Activated naive CD4-positive, alpha-beta T cell treated with anti-CD3 and anti-CD28 coated beads, Interleukin-2, amount 50 U/mL, for 72 hours (primary cell): ENCODE measurements at regions not wholly inside any gene's neighbourhood (a gene's known extent, or its start where the extent isn't known, plus 50 kb on each side); places are given as distances from the start of the nearest gene placed in this dataset.
"Not testable (repeated sequence)": the region's sequence is repeated elsewhere in the genome, so short reads cannot be mapped to it uniquely, and the experiment has no call there.

ENCODE experiments used
- ATAC-seq, 2 donors: fragments of 150-1000 bp; cut with Tn5 transposase; 2 replicates each; pipeline ENCODE4 v1.10.0; 2021; ENCODE audit warnings: mild to moderate bottlenecking in 2 of 2, moderate library complexity in 2 of 2
- DNase-seq, 2 donors: peaks; one replicate each; pipeline ENCODE4 v3.0.0; 2021 to 2022; ENCODE audit warnings: low spot score in 2 of 2
- H3K27ac Mint-ChIP-seq, 2 donors: one replicate each; pipeline ENCODE4 v1.8.0; 2022; ENCODE audit warnings: mild to moderate bottlenecking in 2 of 2, mixed read lengths in 2 of 2
- H3K36me3 Mint-ChIP-seq, 2 donors: one replicate each; pipeline ENCODE4 v1.8.0; 2022; ENCODE audit warnings: mixed read lengths in 2 of 2
- H3K9me3 Mint-ChIP-seq, 2 donors: one replicate each; pipeline ENCODE4 v1.8.0; 2022; ENCODE audit warnings: mixed read lengths in 2 of 2

- ATAC-seq: no peak
- H3K36me3 Mint-ChIP-seq: no peaks in the 10 kb centered on the region
- H3K27ac Mint-ChIP-seq: no peak overlapping the region
- DNase-seq: no peak
- no peaks in the 10 kb centered on the region for H3K9me3 Mint-ChIP-seq
Measured at GRCh38 chr3:34650131-34650530, 851.7 kb downstream of the PDCD6IP start.

- no peak for ATAC-seq
- Mint-ChIP-seq H3K9me3 (peaks cover 0 to 5% of the 10 kb centered on the region in 2 donors), H3K36me3 (no peaks in the 10 kb centered on the region), H3K27ac (no peak overlapping the region)
- no peak for DNase-seq
Measured at GRCh38 chr3:34668915-34669314, 870.5 kb downstream of the PDCD6IP start.

GRCh38 chr3:34669490-34669889 is 871.1 kb downstream of the PDCD6IP start:
- ATAC-seq (no peak), DNase-seq (no peak)
- Mint-ChIP-seq H3K27ac (no peak overlapping the region), H3K36me3 (no peaks in the 10 kb centered on the region), H3K9me3 (peaks cover 0 to 5% of the 10 kb centered on the region in 2 donors)

GRCh38 chr3:34675383-34676120 is 877.1 kb downstream of the PDCD6IP start:
- no peak for ATAC-seq
- Mint-ChIP-seq H3K27ac (no peak overlapping the region), H3K9me3 (peaks cover 4 to 14% of the 10 kb centered on the region in 2 donors), H3K36me3 (no peaks in the 10 kb centered on the region)
- DNase-seq: no peak

GRCh38 chr3:34676436-34676835 is 878.0 kb downstream of the PDCD6IP start:
- Mint-ChIP-seq H3K9me3 (peaks cover 4 to 14% of the 10 kb centered on the region in 2 donors), H3K27ac (no peak overlapping the region), H3K36me3 (no peaks in the 10 kb centered on the region)
- no peak for DNase-seq
- no peak for ATAC-seq

GRCh38 chr3:34678575-34678974 is 880.1 kb downstream of the PDCD6IP start:
- ATAC-seq: no peak
- Mint-ChIP-seq H3K36me3 (no peaks in the 10 kb centered on the region), H3K27ac (no peak overlapping the region), H3K9me3 (peaks cover 4 to 9% of the 10 kb centered on the region in 2 donors)
- DNase-seq: no peak

- not testable (repeated sequence) for H3K36me3 Mint-ChIP-seq
Measured at GRCh38 chr3:34679055-34679454, 880.6 kb downstream of the PDCD6IP start.

GRCh38 chr3:34683851-34684250 is 885.4 kb downstream of the PDCD6IP start:
- peak in 1 of 2 donors; percentile 26 for DNase-seq
- ATAC-seq: no peak
- Mint-ChIP-seq H3K27ac (no peak overlapping the region), H3K9me3 (peaks cover 4 to 5% of the 10 kb centered on the region in 2 donors), H3K36me3 (no peaks in the 10 kb centered on the region)

More at GRCh38 chr3:34679055-34679454, 880.6 kb downstream of the PDCD6IP start:
- not testable (repeated sequence) for ATAC-seq, DNase-seq, H3K27ac Mint-ChIP-seq, H3K9me3 Mint-ChIP-seq

- ATAC-seq: no peak
- no peaks in the 10 kb centered on the region for H3K9me3 Mint-ChIP-seq
- DNase-seq: no peak
- H3K27ac Mint-ChIP-seq: no peak overlapping the region
- H3K36me3 Mint-ChIP-seq: no peaks in the 10 kb centered on the region
Measured at GRCh38 chr3:34686541-34686940, 888.1 kb downstream of the PDCD6IP start.

- Mint-ChIP-seq H3K36me3 (no peaks in the 10 kb centered on the region), H3K9me3 (no peaks in the 10 kb centered on the region), H3K27ac (no peak overlapping the region)
- ATAC-seq (no peak), DNase-seq (no peak)
Measured at GRCh38 chr3:34687671-34688070, 889.2 kb downstream of the PDCD6IP start.

- no peaks in the 10 kb centered on the region for H3K36me3 Mint-ChIP-seq
- H3K27ac Mint-ChIP-seq: no peak overlapping the region
- DNase-seq (no peak), ATAC-seq (no peak)
- H3K9me3 Mint-ChIP-seq: peaks cover 16 to 20% of the 10 kb centered on the region in 2 donors
Measured at GRCh38 chr3:34696831-34697230, 898.4 kb downstream of the PDCD6IP start.

- H3K36me3 Mint-ChIP-seq: peaks cover 7 to 8% of the 10 kb centered on the region in 2 donors
- peak; percentile 55 to 62 for ATAC-seq
- no peak for DNase-seq
- no peak overlapping the region for H3K27ac Mint-ChIP-seq
- peaks cover 24 to 27% of the 10 kb centered on the region in 2 donors for H3K9me3 Mint-ChIP-seq
Measured at GRCh38 chr3:34703053-34703452, 904.6 kb downstream of the PDCD6IP start.

GRCh38 chr3:34724916-34725499 is 914.3 kb upstream of the ARPP21 start:
- no peak overlapping the region for H3K27ac Mint-ChIP-seq
- peaks cover 0 to 8% of the 10 kb centered on the region in 2 donors for H3K36me3 Mint-ChIP-seq
- peaks cover 0 to 8% of the 10 kb centered on the region in 2 donors for H3K9me3 Mint-ChIP-seq
- no peak for ATAC-seq
- DNase-seq: no peak

- Mint-ChIP-seq H3K36me3 (peaks cover 0 to 8% of the 10 kb centered on the region in 2 donors), H3K9me3 (peaks cover 0 to 15% of the 10 kb centered on the region in 2 donors)
- ATAC-seq: no peak
Measured at GRCh38 chr3:34725774-34726173, 913.6 kb upstream of the ARPP21 start.

GRCh38 chr3:34727700-34728099 is 911.6 kb upstream of the ARPP21 start:
- H3K27ac Mint-ChIP-seq: no peak overlapping the region
- DNase-seq (no peak), ATAC-seq (peak in 1 of 2 donors; percentile 62)

More at GRCh38 chr3:34725774-34726173, 913.6 kb upstream of the ARPP21 start:
- no peak overlapping the region for H3K27ac Mint-ChIP-seq
- no peak for DNase-seq

GRCh38 chr3:34742151-34742550 is 897.2 kb upstream of the ARPP21 start:
- no peak for DNase-seq
- no peak for ATAC-seq
- no peak overlapping the region for H3K27ac Mint-ChIP-seq
- H3K9me3 Mint-ChIP-seq: peaks cover 0 to 7% of the 10 kb centered on the region in 2 donors
- H3K36me3 Mint-ChIP-seq: no peaks in the 10 kb centered on the region

More at GRCh38 chr3:34727700-34728099, 911.6 kb upstream of the ARPP21 start:
- H3K36me3 Mint-ChIP-seq: peaks cover 0 to 16% of the 10 kb centered on the region in 2 donors
- peaks cover 7 to 22% of the 10 kb centered on the region in 2 donors for H3K9me3 Mint-ChIP-seq

- peaks cover 0 to 13% of the 10 kb centered on the region in 2 donors for H3K36me3 Mint-ChIP-seq
- no peak for DNase-seq
- ATAC-seq: no peak
- H3K9me3 Mint-ChIP-seq: peaks cover 4 to 10% of the 10 kb centered on the region in 2 donors
- H3K27ac Mint-ChIP-seq: no peak overlapping the region
Measured at GRCh38 chr3:34758630-34759261, 880.6 kb upstream of the ARPP21 start.
